WI38 (cell line): ENCODE measurements at regions not wholly inside any gene's neighbourhood (a gene's known extent, or its start where the extent isn't known, plus 50 kb on each side); places are given as distances from the start of the nearest gene placed in this dataset.

Experiments
- H3K4me3 ChIP-seq: 2 replicates; pipeline ENCODE4 v1.5.1; 2011; ENCODE audit warnings: low read depth, mild to moderate bottlenecking, control low read depth, low read length
- TF ChIP-seq, protein P1 (sequence below): IDR thresholded peaks from 2 replicates; pipeline ENCODE4 v1.5.1; 2012; ENCODE audit warnings: low read depth, mild to moderate bottlenecking, control low read depth, low read length

DNA sequence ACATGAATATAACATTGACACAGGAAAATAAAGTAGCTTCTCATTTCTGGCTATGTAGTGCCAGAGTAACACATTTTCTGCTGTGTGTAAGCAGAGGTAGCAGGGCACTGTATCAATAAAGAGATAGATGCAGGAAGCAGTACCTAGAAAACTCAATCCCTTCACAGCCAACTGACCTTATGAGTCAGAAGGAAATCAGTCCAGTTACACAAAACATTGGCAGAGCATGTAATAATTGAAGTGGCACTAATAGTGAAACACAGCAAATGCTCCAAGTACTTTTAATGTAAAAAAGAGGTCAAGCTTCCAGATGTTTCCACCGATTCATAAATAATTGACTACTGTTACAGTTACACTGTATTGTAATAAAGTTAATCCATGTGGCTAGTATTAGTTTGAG, 706.6 kb downstream of the EFNA5 start:
- TF ChIP-seq, protein P1, sequence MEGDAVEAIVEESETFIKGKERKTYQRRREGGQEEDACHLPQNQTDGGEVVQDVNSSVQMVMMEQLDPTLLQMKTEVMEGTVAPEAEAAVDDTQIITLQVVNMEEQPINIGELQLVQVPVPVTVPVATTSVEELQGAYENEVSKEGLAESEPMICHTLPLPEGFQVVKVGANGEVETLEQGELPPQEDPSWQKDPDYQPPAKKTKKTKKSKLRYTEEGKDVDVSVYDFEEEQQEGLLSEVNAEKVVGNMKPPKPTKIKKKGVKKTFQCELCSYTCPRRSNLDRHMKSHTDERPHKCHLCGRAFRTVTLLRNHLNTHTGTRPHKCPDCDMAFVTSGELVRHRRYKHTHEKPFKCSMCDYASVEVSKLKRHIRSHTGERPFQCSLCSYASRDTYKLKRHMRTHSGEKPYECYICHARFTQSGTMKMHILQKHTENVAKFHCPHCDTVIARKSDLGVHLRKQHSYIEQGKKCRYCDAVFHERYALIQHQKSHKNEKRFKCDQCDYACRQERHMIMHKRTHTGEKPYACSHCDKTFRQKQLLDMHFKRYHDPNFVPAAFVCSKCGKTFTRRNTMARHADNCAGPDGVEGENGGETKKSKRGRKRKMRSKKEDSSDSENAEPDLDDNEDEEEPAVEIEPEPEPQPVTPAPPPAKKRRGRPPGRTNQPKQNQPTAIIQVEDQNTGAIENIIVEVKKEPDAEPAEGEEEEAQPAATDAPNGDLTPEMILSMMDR: no peak
- no peak overlapping the region for H3K4me3 ChIP-seq

DNA sequence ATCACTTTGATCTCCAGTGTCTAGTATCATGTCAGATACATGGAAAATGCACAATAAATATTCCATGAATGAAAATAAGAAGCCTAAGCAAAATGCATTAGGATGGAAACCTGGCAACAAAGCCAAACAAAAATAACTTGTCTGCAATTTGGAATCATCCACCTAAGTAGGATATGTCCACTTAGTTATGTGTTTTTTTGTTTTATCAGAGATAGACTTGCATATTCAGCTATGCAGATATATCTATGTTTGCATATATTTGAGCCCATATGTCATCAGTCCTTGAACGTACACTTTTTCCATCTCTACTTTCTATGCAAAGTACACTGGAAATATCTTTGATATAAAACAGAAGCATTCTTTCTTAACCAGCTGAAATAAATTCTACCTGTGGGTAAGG, 707.1 kb downstream of the EFNA5 start:
- TF ChIP-seq, protein P1: no peak
- H3K4me3 ChIP-seq: no peak overlapping the region

DNA sequence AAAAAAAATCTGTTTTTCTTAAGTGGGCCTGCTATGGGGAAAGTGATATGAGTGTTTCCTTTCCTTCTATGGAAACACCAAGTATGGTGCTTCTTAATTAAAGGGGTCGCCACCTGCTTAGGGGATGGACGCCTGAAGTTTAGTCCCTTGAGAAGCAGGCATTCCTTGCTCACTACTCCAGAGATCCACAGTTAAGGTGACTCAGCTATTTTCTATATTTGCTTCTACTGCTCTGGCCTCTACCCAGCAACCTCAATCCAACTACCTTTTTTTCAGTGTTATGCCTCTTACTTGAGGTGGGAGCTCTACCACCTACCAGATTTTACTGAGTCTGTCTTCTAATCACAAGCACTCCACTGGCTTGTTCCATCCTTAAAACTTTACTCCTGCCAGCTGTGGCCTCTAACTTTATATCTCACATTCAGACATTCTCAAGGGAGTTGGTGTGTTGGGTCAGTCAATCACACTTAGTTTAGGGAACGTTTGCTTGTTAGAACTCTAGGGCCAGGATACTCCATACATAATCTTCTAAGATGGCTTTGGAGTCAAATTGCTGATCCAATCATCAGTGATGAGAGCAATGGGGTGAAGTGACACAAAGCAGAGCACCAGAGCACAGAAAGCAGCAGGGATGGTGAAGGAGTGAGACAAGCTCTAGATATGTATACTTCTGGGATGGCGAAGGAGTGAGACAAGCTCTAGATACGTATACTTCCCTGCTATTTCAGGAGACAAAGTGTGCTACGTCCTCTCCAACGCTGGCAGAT, 708.1 kb downstream of the EFNA5 start:
- TF ChIP-seq, protein P1: no peak
- H3K4me3 ChIP-seq: no peak overlapping the region

DNA sequence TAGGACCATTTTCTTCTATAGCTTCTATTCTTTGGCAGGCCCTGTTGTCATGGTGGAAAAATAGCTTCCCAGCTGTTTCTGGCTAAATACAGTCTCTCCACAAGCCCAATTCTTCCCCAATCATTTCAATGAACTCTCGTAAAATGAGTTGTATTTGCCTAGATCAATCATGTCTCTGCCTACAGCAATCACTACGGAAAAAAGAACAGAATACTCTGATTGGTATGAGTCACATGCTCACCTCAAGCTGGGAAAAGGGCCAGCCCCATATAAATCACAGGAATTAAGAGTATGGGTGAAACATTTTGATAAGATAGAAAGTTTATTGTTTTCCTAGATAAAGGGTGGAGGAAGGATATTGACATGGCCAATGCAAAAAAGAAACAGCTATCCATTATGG, 711.4 kb downstream of the EFNA5 start:
- TF ChIP-seq, protein P1: no peak
- H3K4me3 ChIP-seq: no peak overlapping the region

DNA sequence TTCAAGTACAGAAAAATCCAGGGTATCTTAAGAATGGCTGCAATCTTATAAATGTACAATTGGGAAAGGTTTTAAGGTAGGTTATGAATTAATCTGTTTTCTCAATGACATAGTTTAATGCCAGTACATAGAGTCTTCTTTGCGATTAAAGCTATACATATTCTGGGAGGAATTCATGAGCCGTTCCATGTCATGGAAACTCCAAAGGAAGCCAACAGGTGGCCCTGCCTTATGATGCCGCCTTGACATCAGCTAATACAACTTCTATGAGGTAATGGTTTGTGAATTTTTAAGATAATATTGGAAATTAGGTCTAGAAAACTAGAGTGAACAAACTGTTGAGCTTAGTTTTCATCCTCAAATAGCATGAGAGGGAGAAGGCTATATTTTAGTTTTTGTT, 713.4 kb downstream of the EFNA5 start:
- TF ChIP-seq, protein P1: no peak
- H3K4me3 ChIP-seq: no peak overlapping the region

DNA sequence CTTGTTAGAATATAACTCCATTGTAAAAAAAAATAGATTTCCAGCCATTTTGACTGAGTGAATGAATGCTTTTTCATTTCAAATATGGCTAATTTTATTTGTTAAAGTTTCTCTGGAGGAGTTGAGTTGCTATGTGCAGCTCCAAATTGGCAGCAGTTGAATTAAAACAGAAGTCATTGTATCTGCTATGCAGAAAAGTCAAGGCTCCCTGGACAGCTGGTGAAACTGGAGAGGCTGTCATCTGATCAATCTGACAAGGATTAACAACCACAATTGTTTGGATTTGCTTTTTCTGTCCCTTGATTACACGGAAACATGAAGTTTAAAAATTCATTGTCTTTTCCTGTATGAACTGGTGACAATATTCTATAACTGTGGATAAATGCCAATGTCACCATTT, 713.9 kb downstream of the EFNA5 start:
- no peak overlapping the region for H3K4me3 ChIP-seq
- TF ChIP-seq, protein P1: no peak

DNA sequence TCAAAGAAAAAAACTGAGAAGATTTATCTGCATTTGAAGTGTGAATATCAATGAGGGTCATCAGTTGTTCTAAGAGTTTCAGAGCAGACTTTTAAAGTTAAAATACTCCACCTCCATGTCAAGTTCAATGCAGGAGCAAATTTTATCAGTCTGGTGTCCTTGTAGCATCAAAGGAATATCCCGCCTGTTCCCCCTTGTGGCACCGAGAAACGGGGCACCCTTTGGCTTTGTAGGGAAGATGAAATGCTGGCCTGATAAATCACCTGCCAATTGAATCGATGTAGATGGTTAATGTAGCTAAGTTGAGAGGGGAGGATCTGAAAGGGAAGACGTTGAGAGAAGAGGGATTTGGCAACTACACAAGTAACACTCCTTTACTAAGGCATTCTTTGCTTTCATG, 714.5 kb downstream of the EFNA5 start:
- no peak overlapping the region for H3K4me3 ChIP-seq
- TF ChIP-seq, protein P1: no peak
